RWPE2 (cell line): ENCODE measurements at regions not wholly inside any gene's neighbourhood (a gene's known extent, or its start where the extent isn't known, plus 50 kb on each side); places are given as distances from the start of the nearest gene placed in this dataset.
A peak's percentile ranks its signal among the peaks of the same experiment; 100 is the strongest.
"Not testable (repeated sequence)": the region's sequence is repeated elsewhere in the genome, so short reads cannot be mapped to it uniquely, and the experiment has no call there.

Experiments used
- ATAC-seq: fragments of 200-7000 bp; cut with Tn5 transposase; 3 replicates; pipeline ENCODE4 v1.9.1; 2021; ENCODE audit warnings: low read depth
- DNase-seq: peaks from one replicate; pipeline ENCODE4 v3.0.0-alpha.2; 2020; ENCODE audit warnings: low spot score
- H3K27ac ChIP-seq: fragments of 450-650 bp; 2 replicates; pipeline ENCODE4 v1.5.1; 2017; ENCODE audit warnings: mild to moderate bottlenecking; ENCODE audit not compliant: poor library complexity, severe bottlenecking
- H3K27me3 ChIP-seq: fragments of 250-450 bp; sonication (Bioruptor Pico); 2 replicates; pipeline ENCODE4 v1.5.1; 2021; ENCODE audit warnings: mild to moderate bottlenecking, moderate library complexity; ENCODE audit not compliant: insufficient read depth, poor library complexity, severe bottlenecking
- H3K36me3 ChIP-seq: fragments of 250-450 bp; sonication (Bioruptor Pico); 2 replicates; pipeline ENCODE4 v1.5.1; 2020; ENCODE audit warnings: low read depth, mild to moderate bottlenecking, moderate library complexity
- H3K4me1 ChIP-seq: fragments of 250-450 bp; sonication (Bioruptor Pico); 2 replicates; pipeline ENCODE4 v1.5.1; 2021; ENCODE audit warnings: mild to moderate bottlenecking, moderate library complexity; ENCODE audit not compliant: insufficient read depth, poor library complexity, severe bottlenecking
- H3K4me3 ChIP-seq: fragments of 250-450 bp; sonication (Bioruptor Pico); 2 replicates; pipeline ENCODE4 v1.5.1; 2021; ENCODE audit warnings: mild to moderate bottlenecking, moderate library complexity; ENCODE audit not compliant: severe bottlenecking
- H3K9me3 ChIP-seq: fragments of 250-450 bp; sonication (Bioruptor Pico); 2 replicates; pipeline ENCODE4 v1.5.1; 2021; ENCODE audit warnings: mild to moderate bottlenecking, moderate library complexity; ENCODE audit not compliant: severe bottlenecking
- CTCF ChIP-seq: fragments of 450-650 bp; IDR thresholded peaks from one replicate; pipeline ENCODE4 v1.5.1; 2017; ENCODE audit warnings: mild to moderate bottlenecking, moderate library complexity; ENCODE audit not compliant: poor library complexity, severe bottlenecking

GRCh38 chr12:10453-10852 lies 56.1 kb upstream of the IQSEC3 start:
- not testable (repeated sequence) for H3K4me3 ChIP-seq, ATAC-seq, H3K36me3 ChIP-seq, H3K27ac ChIP-seq, H3K27me3 ChIP-seq, H3K9me3 ChIP-seq, H3K4me1 ChIP-seq
- peak; percentile 23 for DNase-seq

GRCh38 chr12:10879-11812 lies 55.4 kb upstream of the IQSEC3 start:
- peak; percentile 16 for TF ChIP-seq CTCF
- peak; percentile 29 for DNase-seq
- not testable (repeated sequence) for H3K27ac ChIP-seq, ATAC-seq, H3K36me3 ChIP-seq, H3K9me3 ChIP-seq, H3K27me3 ChIP-seq, H3K4me1 ChIP-seq, H3K4me3 ChIP-seq

GRCh38 chr12:12306-12705 lies 54.3 kb upstream of the IQSEC3 start:
- not testable (repeated sequence) for H3K36me3 ChIP-seq, H3K9me3 ChIP-seq, H3K4me3 ChIP-seq, H3K4me1 ChIP-seq, ATAC-seq, H3K27me3 ChIP-seq, H3K27ac ChIP-seq
- DNase-seq, result peak; percentile 65

GRCh38 chr12:12725-13640 lies 53.6 kb upstream of the IQSEC3 start:
- not testable (repeated sequence) for ATAC-seq, H3K4me3 ChIP-seq, H3K27ac ChIP-seq, H3K4me1 ChIP-seq, H3K9me3 ChIP-seq, H3K36me3 ChIP-seq, H3K27me3 ChIP-seq
- DNase-seq, result peak; percentile 65

GRCh38 chr12:13841-14240 lies 52.7 kb upstream of the IQSEC3 start:
- H3K9me3 ChIP-seq, H3K27me3 ChIP-seq, H3K4me3 ChIP-seq, H3K36me3 ChIP-seq, ATAC-seq, H3K4me1 ChIP-seq, H3K27ac ChIP-seq: not testable (repeated sequence)
- peak; percentile 79 for DNase-seq

GRCh38 chr12:14696-15095 lies 51.9 kb upstream of the IQSEC3 start:
- not testable (repeated sequence) for H3K36me3 ChIP-seq, H3K4me3 ChIP-seq, H3K9me3 ChIP-seq, H3K27me3 ChIP-seq, H3K4me1 ChIP-seq, ATAC-seq, H3K27ac ChIP-seq
- peak; percentile 27 for DNase-seq

GRCh38 chr12:15381-15780 lies 51.2 kb upstream of the IQSEC3 start:
- DNase-seq, H3K36me3 ChIP-seq, H3K27me3 ChIP-seq, H3K4me1 ChIP-seq, H3K4me3 ChIP-seq, H3K27ac ChIP-seq, ATAC-seq, H3K9me3 ChIP-seq: not testable (repeated sequence)

GRCh38 chr12:16019-16418 lies 50.5 kb upstream of the IQSEC3 start:
- not testable (repeated sequence) for DNase-seq, H3K9me3 ChIP-seq, H3K4me1 ChIP-seq, H3K36me3 ChIP-seq, H3K4me3 ChIP-seq, H3K27me3 ChIP-seq, H3K27ac ChIP-seq, ATAC-seq

- peak; percentile 39 for DNase-seq
- not testable (repeated sequence) for H3K27ac ChIP-seq, H3K9me3 ChIP-seq, ATAC-seq, H3K4me3 ChIP-seq, H3K27me3 ChIP-seq, H3K4me1 ChIP-seq
- H3K36me3 ChIP-seq, result peaks cover 14% of the 10 kb centered on the region
Observed at GRCh38 chr12:16541-16940, 50.0 kb upstream of the IQSEC3 start.
